GM21515 (cell line): ENCODE measurements at regions not wholly inside any gene's neighbourhood (a gene's known extent, or its start where the extent isn't known, plus 50 kb on each side); places are given as distances from the start of the nearest gene placed in this dataset.

Experiments used
- ATAC-seq: cut with Tn5 transposase; IDR thresholded peaks from one replicate; pipeline ENCODE4 v1.9.1; 2021; ENCODE audit not compliant: unreplicated experiment

DNA sequence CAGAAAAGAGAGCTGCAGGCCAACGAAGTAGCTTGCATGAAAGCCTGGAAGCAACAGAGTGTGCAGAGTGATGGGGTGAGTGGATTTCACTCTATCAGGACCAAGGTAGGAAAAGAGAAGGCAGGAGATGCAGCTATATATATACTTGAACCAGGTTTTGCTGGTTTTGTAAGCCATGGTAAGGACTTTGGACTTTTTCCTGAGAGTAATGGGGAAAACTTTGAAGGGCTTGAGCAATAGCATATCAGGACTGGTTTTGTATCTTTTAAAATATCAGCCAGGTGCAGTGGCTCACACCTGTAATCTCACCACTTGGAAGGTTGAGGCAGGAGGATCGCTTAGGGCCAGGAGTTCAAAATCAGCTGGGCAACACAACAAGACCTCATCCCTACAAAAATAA lies 120.6 kb upstream of the NRP1 start:
- no peak for ATAC-seq

DNA sequence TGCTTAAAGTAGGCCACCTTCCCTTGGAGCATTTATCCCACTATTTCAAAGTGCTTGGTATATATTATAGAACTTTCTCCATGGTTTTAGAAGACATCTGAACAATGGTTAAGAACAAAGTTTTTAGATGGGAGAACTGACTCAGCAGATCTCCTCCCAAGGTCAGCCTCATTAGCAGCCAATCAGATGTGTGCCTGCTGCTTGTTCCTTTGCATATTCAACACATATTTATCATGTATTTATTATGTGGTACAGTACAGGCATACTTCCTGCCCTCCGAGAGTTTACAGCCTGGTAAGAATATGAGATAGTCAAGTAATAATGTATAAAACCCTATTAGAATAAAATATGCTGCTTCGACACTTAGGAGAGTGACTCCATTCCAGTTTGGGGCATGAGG lies 120.1 kb upstream of the NRP1 start:
- ATAC-seq: no peak

DNA sequence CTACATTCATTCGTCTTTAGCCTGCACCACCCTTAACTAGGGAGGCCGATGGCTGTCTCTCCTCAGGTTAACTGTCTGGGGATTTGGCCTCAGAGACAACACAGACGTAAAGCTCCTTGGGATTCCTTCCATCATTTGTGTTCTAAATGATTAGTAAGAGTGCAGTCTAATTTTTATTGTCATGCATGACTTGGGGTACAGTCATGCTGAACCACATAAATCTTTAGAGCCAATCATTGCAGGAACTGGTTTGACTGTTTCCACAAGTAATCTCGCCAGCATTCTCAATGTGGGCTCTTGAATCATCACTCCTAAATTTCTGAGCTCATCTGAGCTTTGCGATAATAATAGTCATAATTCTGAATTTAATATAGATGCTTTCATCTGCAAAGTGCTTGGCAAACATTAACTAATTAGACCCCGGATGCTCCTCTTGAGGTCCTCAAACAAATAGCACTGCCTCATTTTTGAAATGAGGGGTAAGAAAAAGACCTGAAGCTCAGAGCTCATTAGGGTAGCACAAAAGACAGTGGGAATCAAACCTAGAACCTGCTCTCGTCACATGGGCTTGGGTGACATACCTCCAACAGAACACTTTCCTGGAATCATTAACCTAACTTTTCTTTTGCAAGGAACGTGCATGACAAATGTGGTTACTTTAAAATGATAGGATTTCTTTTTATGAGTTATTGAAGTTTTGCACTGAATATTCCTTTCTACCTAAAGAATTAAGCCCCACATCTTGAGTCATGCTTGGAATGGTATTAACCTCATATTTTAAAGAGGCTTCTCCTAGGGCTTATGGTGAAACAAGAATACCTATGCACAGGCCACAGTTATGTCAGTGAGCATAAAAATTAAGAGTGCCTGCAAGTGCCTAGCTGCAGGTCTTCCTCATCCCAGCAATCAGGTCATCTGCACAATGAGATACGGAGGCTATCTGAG lies 118.9 kb upstream of the NRP1 start:
- ATAC-seq: no peak

DNA sequence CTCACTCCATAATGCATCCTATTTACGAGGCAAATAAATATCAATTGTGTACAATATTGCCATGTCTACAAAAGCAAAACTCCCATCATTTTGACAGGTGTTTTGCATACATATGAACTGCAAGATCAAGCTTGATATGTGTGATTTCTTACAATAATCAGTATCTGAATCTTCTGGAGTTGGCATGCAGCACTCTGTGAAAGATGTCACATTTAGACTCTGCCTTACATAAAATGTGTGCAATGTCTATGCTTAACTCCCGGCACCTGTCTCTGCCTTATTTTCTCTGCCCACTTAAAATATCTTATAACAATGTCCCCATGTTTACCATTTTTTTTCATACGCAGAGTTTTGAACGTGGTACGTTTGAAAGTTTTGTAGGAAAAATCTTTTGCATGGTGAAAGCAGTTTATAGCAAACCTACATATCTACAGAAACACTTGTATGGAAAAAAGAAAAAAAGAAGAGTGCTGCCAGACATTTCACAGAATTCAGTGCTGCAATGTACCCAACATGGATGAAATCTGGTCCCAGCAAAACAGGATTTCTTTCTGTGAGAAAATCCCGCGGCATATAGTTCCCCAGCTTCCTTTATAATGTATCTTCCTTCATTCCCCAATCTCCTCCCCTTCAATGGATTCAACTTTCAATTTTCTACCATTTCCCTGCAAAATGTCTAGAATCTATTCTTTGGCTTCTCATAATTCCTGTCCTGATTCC lies 114.1 kb upstream of the NRP1 start:
- no peak for ATAC-seq

DNA sequence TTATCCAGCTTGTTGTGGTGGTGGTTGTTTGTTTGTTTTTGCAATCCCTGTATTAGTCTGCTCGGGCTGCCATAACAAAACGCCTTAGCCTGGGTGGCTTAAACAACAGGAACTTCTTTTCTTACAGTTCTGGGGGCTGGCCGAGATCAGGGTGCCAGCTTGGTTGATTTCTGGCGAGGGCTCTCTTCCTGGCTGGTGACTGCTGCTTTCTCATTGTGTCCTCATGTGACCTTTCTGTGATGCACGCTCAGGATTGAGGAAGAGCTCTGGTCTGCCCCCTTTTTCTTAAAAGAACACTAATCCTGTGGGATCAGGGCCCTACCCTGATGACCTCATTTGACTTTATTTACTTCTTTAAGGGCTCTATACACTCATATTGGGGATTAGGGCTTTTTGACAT lies 107.1 kb upstream of the NRP1 start:
- no peak for ATAC-seq

DNA sequence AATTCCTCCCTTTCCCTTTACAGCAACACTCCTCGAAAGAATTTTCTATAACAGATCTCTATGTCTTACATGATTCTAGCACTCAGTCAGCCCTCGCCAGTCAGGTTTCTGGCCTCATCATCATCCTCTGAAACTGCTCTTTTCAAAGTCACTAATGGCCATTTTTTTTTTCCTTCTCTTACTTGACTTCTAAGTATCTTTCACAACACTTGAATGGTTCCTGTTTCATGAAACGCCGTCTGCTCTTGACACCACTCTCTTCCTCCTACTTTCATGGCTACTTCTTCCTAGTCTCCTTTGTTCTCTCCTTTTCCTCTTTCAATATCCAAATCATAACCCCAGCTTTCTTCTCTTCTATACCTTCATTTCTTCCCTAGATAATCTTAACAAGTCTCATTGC lies 100.5 kb upstream of the NRP1 start:
- no peak for ATAC-seq

DNA sequence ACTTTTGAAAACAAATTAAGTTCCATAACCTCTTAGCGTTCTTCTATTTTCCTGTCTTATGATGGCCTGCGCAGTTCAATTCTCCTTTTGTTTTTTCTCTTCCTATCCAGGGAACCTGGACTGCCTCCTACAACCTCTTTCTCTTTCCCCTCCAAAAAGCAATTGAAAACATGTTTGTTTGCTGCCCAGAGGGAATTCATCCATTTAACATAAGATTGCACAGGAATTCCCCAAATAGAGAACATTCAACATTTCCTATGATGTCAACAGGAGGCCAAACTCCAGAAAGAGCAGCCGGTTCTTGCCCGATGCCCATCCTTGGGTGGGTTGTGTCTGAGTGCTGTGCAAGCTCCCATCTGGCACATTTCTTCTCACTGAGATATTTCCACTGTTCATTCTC lies 94.2 kb upstream of the NRP1 start:
- no peak for ATAC-seq

DNA sequence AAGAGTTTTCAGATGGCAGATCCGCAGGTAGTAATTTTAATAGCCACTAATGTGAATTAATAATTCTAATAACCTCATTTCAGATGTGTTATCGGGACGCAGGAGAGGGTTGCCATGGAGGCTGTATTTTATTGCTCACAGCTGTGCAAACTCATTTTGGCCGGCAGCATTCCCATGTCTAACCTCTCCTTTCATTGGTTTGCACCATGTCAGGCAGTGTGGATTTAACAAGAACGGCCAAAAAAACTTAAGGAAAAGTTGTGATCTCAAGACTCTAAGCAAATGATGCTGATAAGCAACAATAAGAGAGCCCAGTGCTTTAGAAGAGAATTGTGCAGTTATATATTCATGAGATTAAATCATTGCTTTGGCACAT lies 88.7 kb upstream of the NRP1 start:
- ATAC-seq: no peak

DNA sequence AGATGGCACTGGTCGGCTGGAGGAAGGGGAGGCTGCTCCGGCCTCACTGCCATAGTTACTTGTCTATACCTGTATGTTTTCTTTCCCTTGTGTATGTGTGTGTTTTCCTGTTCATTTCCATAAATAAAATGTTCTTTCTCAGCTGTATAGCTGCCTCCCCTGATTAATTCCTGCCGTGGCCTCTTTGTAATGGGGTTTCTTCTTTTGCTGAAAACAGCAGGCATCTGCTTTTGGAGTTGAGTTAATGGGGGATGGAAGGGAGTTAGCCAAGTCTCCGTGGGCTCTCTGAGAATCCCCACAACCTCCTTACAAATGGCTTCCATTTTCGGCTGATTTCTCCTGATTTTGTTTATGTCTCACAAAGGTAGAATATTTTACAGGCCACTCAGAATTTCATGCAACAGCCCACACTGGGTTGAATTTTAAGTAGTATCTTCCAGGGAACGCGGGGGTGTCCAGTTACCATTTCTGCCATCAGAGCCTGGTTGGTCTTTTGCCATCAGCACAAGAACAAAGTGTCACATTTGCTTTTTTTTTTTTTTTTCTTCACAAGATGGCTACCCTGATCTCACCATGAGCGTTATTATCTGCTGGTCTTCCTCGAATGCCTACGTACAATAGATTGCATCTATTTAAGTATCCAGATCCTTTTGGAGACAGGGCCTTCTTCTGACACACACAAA lies 88.1 kb upstream of the NRP1 start:
- no peak for ATAC-seq

DNA sequence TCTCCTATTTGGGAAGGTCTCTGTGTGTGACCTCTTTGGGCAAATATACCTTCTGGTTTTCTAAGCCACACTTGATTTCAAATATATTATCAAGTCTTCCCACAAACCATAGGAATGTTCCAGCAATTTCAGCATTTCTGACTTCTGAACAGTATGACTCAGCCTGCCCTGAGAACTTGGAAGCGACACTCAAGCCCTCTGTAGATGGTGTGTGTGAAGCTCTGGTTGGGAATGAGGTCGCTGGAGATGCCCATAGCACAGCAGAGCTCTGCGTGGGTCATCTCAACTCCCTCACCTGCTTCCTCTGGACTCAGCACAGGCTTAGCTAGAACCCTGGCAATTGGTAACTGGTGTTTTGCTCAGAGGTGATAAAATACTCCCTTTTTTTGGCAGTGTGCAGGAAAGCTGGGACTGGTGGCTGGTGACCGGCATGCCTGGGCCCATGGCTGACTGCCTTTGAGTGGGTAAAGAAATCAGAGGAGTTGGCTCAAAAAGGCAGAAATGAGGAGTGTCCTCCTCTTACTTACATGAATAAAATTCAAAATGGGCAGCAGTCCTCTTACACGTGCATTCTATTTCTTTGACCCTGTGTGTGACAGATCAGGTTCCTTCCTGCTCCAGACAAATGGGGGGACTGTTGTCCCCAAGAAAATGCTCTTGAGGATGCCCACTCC lies 87.5 kb upstream of the NRP1 start:
- ATAC-seq: no peak

DNA sequence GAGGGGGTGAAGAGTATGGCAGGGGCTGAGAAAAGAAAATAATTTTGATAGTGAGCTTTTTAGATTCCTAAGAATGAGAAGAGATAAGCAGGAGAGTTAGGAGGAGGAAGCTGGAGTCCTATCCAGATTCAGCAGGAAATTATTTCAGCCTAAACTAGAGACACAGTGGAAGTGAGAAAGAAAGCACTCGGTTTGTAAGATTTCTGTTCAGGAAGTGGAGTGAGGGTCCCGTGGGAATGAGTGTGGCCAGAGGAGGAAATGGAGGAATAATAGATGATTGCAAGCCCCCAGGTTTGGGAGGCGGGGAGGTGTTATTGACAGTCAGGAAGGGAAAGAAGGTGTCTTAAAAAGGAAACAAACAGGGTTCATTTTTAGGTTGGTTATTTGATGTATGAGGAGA lies 84.8 kb upstream of the NRP1 start:
- no peak for ATAC-seq

DNA sequence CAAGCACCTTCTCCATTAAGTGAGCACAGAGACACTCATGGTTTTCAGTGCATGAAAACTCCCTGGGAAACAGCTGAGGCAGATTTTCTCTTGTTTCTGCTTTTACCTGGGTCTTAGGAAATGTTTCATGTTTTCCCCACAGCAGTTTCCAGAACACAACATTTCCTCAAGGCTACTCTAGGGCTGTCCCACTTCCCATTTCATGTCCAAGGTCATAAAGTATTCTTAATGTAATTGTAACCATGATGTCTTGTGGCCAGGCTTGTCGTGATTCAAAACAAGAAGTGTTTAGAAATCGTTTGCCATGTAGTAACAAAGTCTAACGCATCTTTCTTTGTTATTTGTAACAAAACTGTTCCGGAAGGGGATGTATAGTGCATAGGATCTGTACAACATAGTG lies 83.8 kb upstream of the NRP1 start:
- no peak for ATAC-seq

DNA sequence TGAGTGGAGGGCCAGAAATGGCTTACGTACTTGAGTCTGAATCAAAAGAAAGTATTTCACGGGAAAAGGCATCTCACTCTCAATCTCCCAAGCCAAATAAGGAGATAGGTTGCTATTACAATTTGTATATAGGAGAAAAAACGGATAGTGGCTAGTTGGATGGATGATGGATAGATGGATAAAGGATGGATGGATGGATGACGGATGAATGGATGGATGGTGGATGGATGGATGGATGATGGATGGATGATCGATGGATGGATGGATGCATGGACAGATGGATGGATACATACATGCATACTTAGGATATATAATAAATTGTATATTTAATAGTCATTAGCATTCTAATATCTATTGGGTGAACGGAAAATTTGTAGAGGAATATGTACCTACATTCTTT lies 82.2 kb upstream of the NRP1 start:
- ATAC-seq: no peak

DNA sequence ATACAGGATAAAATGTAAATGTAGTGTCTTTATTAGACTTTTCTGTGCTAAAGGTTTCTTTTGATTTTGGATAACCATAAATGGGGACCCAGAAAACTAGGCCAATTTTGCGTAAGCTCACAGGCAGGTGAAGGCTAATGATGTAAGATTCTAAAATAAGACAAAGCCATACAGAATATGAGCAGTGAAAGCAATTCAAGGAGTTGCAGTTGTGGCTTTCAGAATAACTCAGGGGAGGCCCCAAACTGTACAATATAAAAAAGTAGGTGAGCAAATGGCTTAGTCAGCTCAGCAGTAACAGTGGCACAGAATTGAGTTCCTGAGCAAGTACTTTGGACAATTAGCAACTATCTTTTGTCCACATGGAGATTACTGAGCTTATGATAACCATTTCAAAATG lies 81.7 kb upstream of the NRP1 start:
- ATAC-seq: no peak

DNA sequence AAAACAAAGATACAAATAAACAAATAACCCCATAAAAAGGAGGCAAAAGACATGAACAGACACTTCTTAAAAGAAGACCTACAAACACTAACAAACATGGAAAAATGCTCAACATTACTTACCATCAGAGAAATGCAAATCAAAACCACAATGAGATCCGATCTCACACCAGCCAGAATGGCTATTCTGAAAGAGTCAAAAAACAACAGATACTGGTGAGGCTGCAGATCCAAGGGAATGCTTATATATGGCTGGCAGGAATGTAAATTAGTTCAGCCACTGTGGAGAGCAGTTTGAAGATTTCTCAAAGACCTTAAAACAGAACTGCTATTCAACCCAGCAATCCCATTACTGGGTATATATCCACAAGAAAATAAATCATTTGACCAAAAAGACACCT lies 80.4 kb upstream of the NRP1 start:
- ATAC-seq: no peak

DNA sequence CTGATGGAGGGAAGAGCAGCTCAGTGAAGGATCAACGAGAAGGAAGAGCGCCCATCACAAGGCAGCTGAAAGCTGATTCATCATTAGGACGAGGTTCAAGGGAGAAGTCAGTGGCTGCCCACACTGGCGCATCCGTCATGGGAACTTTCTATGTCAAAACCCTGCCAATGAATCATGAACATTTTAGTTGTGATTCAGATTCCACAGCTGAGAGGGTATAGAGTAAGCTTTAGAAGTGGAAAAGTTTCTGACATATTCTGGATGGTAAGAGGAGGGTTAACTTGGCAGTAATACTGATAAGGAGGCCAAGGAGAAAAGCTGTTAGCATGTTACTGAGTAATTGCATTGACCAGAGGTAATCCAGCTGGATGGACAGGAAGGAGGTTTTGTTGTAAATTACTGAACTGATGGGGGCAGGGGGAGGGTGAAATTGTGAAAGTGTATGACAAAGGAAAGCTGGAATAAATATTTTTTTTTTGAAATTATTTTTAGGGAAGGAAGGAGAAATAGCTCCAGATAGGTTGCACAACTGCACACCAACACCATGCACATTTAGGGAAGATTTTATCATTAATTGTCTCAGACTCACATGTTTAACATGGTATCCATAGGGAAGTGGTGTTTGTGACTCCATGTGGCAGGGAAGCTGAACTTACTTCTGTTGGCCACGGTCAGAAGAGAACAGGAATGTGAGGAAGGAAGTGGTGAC lies 78.3 kb upstream of the NRP1 start:
- no peak for ATAC-seq

DNA sequence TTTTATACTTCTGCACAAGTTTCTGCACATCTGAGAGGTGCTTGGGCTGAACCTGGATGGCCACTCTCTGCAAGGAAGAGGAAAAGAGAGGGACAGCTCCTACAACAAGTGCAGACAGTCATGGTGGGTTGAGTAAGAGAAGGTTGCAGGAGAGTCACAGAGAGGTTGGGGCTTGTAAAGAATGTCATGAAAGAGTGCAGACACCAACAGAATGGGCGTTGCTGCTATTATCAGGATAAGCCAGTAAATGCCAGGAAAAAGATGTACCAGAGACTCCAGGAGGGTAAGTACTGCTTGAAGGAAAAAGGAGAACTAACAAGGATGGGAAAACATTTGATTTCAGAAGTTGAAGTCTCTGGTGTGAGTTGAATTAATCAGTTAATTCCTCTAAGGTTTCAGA lies 77.8 kb upstream of the NRP1 start:
- ATAC-seq: no peak

DNA sequence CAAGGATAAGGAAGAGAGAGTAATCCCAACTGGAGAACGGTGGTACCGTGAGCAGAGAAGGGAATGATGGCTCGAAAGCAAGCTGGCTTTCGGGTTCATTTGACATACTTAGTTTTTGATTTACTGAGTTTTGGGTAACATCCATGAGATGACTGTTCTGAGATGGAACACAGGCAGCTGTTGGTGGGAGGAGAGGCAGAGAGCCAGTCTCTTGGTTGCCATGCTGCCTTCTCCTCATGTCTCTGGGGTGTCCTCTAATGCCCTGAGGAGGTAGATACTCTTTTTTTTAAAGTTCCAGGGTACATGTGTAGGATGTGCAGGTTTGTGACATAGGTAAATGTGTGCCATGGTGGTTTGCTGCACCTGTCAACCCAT lies 76.4 kb upstream of the NRP1 start:
- ATAC-seq: no peak

DNA sequence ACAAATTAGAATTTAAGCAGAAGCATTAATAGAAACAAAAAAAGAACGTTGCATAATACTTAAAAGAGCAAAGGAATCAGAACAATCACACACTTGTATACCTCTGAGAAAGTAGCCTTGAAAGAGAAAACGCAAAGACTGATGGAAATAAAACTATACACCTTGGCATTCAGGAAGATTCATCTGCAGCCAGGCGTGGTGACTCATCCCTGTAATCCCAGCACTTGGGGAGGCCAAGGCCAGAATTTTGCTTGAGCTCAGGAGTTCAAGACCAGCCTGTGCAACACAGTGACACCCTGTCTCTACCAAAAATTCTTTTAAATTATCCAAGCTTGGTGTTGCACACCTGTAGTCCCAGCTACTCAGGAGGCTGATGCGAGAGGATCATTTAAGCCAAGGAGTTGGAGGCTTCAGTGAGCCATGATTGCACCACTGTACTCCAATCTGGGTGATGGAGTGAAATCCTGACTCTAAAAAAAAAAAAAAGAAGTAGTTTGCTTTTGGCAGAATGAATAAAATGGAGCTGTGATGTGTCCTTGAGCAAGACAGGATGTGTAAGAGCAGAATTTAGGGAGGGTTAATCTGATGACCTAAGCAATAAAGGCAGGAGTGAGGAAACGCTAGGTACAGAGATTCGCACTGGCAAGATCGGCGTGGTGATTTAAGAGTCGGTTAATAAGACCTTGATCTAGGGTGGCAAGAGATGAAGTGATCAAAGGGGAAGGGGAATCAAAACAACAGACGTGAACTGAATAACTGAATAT lies 75.8 kb upstream of the NRP1 start:
- no peak for ATAC-seq

DNA sequence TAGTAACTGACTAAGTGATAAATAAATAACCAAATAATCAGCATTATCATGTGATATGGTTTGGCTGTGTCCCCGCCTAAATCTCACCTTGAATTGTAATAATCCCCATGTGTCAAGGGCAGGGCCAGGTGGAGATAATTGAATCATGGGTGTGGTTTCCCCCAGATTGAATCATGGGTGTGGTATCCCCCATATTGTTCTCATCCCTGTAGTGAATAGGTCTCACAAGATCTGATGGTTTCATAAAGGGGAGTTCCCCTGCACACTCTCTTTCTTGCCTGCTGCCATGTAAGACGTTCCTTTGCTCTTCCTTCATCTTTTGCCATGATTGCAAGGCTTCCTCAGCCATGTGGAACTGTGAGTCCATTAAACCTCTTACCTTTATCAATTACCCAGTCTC lies 72.1 kb upstream of the NRP1 start:
- no peak for ATAC-seq
